GM23338 (cell line): ENCODE measurements at regions not wholly inside any gene's neighbourhood (a gene's known extent, or its start where the extent isn't known, plus 50 kb on each side); places are given as distances from the start of the nearest gene placed in this dataset.
A peak's percentile ranks its signal among the peaks of the same experiment; 100 is the strongest.
"Not testable (repeated sequence)": the region's sequence is repeated elsewhere in the genome, so short reads cannot be mapped to it uniquely, and the experiment has no call there.

ENCODE experiments used
- ATAC-seq: fragments of 200-7000 bp; cut with Tn5 transposase; 3 replicates; pipeline ENCODE4 v1.9.1; 2020
- DNase-seq: peaks from one replicate; pipeline ENCODE4 v3.0.0-alpha.2; 2015; ENCODE audit warnings: low spot score
- H2AFZ ChIP-seq: fragments of 200-600 bp; sonication (generic); 2 replicates; pipeline ENCODE4 v1.8.0; 2016; ENCODE audit warnings: antibody characterized with exemption, mild to moderate bottlenecking, moderate library complexity
- H3F3A ChIP-seq: fragments of 200-600 bp; sonication (generic); replicated peaks from 2 replicates; pipeline ENCODE4 v1.8.0; 2017; ENCODE audit warnings: antibody characterized with exemption, mixed run types, low read depth
- H3K27ac ChIP-seq: fragments of 200-600 bp; sonication (generic); 2 replicates; pipeline ENCODE4 v1.6.1; 2016; ENCODE audit warnings: low read depth
- H3K27me3 ChIP-seq: fragments of 200-600 bp; sonication (generic); 2 replicates; pipeline ENCODE4 v1.8.0; 2016; ENCODE audit warnings: mild to moderate bottlenecking, mixed run types, moderate library complexity; ENCODE audit not compliant: insufficient read depth
- H3K36me3 ChIP-seq: fragments of 200-600 bp; sonication (generic); 2 replicates; pipeline ENCODE4 v1.8.0; 2016; ENCODE audit warnings: mild to moderate bottlenecking; ENCODE audit not compliant: insufficient read depth
- H3K4me1 ChIP-seq: fragments of 200-600 bp; sonication (generic); 2 replicates; pipeline ENCODE4 v1.8.0; 2016; ENCODE audit warnings: mild to moderate bottlenecking, moderate library complexity; ENCODE audit not compliant: insufficient read depth
- H3K4me2 ChIP-seq: fragments of 200-600 bp; sonication (generic); 2 replicates; pipeline ENCODE4 v1.7.1; 2017; ENCODE audit warnings: mixed run types
- H3K4me3 ChIP-seq: fragments of 200-600 bp; sonication (generic); 2 replicates; pipeline ENCODE4 v1.6.1; 2016; ENCODE audit warnings: mixed run types
- H3K79me2 ChIP-seq: fragments of 200-600 bp; sonication (generic); replicated peaks from 2 replicates; pipeline ENCODE4 v1.8.0; 2017; ENCODE audit warnings: mild to moderate bottlenecking; ENCODE audit not compliant: insufficient read depth
- H3K9me2 ChIP-seq: fragments of 200-600 bp; sonication (generic); 2 replicates; pipeline ENCODE4 v1.8.0; 2017; ENCODE audit not compliant: insufficient read depth
- H4K20me1 ChIP-seq: fragments of 200-600 bp; sonication (generic); replicated peaks from 2 replicates; pipeline ENCODE4 v1.8.0; 2017; ENCODE audit warnings: mild to moderate bottlenecking; ENCODE audit not compliant: insufficient read depth
- H3K27ac Mint-ChIP-seq: 2 replicates; pipeline ENCODE4 v1.8.0; 2020; ENCODE audit warnings: inconsistent platforms, mild to moderate bottlenecking, moderate library complexity, mixed read lengths
- H3K27me3 Mint-ChIP-seq: 3 replicates; pipeline ENCODE4 v1.8.0; 2022; ENCODE audit warnings: low read depth, mild to moderate bottlenecking, moderate library complexity, mixed read lengths, inconsistent platforms; ENCODE audit not compliant: insufficient read depth, poor library complexity
- H3K36me3 Mint-ChIP-seq: 3 replicates; pipeline ENCODE4 v1.8.0; 2021; ENCODE audit warnings: low read depth, mild to moderate bottlenecking, inconsistent platforms, moderate library complexity, mixed read lengths
- H3K4me1 Mint-ChIP-seq: 3 replicates; pipeline ENCODE4 v1.8.0; 2020; ENCODE audit warnings: mild to moderate bottlenecking, inconsistent platforms, mixed read lengths
- H3K4me3 Mint-ChIP-seq: 3 replicates; pipeline ENCODE4 v1.8.0; 2021; ENCODE audit warnings: moderate library complexity, mild to moderate bottlenecking, inconsistent platforms, mixed read lengths
- H3K9me3 Mint-ChIP-seq: 3 replicates; pipeline ENCODE4 v1.8.0; 2020; ENCODE audit warnings: moderate library complexity, mild to moderate bottlenecking, inconsistent platforms, mixed read lengths
- CREB1 ChIP-seq: fragments of 250-450 bp; sonication (Bioruptor Pico); IDR thresholded peaks from 2 replicates; pipeline ENCODE4 v1.5.0; 2020; ENCODE audit warnings: low read depth, mild to moderate bottlenecking, moderate library complexity
- EZH2phosphoT487 ChIP-seq: fragments of 200-600 bp; sonication (generic); IDR thresholded peaks from one replicate; pipeline ENCODE4 v1.8.1; 2018; ENCODE audit warnings: antibody characterized with exemption; ENCODE audit not compliant: unreplicated experiment
- NANOG ChIP-seq: IDR thresholded peaks from 2 replicates; pipeline ENCODE4 v1.6.1; 2016; ENCODE audit warnings: antibody characterized with exemption, borderline replicate concordance
- ZNF114 ChIP-seq: fragments of 250-450 bp; sonication (Bioruptor Pico); IDR thresholded peaks from 2 replicates; pipeline ENCODE4 v1.5.0; 2020; ENCODE audit warnings: mild to moderate bottlenecking, moderate library complexity
- TF ChIP-seq, protein P1 (sequence below), 2 experiments: fragments of 200-600 bp in 1 of 2; sonication (generic) in 1 of 2; conservative IDR thresholded peaks; 2 replicates each; pipeline versions ENCODE4 v1.5.1 to v1.6.1; 2016 to 2017; ENCODE audit warnings: antibody characterized with exemption in 2 of 2, low read depth in 2 of 2, mild to moderate bottlenecking in 2 of 2, moderate library complexity in 1 of 2
- TF ChIP-seq, protein P2 (sequence below): fragments of 250-450 bp; sonication (Bioruptor Pico); IDR thresholded peaks from 2 replicates; pipeline ENCODE4 v1.5.0; 2020; ENCODE audit warnings: mild to moderate bottlenecking, moderate library complexity

DNA sequence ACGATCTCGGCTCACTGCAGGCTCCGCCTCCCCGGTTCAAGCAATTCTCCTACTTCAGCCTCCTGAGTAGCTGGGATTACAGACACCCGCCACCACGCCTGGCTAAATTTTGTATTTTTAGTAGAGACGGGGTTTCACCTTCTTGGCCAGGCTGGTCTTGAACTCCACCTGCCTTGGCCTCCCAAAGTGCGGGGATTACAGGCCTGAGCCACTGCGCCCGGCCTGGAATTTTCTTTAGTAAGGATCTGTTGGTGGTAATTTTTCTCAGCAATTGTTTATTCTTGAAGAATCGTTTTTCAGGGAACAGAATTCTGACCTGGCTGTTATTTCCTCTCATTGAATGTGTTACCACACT lies 93.0 kb downstream of the ZNF783 start:
- Mint-ChIP-seq H3K9me3 (peaks cover 36% of the 10 kb centered on the region), H3K4me3 (peak overlapping the region; percentile 35; the same call in 2 of the 3 replicates), H3K27me3 (peaks cover 12% of the 10 kb centered on the region)
- H2AFZ ChIP-seq, H3K4me1 ChIP-seq, H3F3A ChIP-seq, H3K27me3 ChIP-seq, H4K20me1 ChIP-seq, H3K27ac ChIP-seq, H3K36me3 ChIP-seq, H3K27ac Mint-ChIP-seq, H3K4me1 Mint-ChIP-seq, H3K9me2 ChIP-seq, H3K36me3 Mint-ChIP-seq, H3K79me2 ChIP-seq, DNase-seq: not testable (repeated sequence)
- peak overlapping the region; percentile 15; the same call in 1 of the 2 replicates for H3K4me3 ChIP-seq
- H3K4me2 ChIP-seq = peak overlapping the region; percentile 42; the same call in 1 of the 2 replicates
- peak; percentile 6; the same call in 1 of the 3 replicates for ATAC-seq

DNA sequence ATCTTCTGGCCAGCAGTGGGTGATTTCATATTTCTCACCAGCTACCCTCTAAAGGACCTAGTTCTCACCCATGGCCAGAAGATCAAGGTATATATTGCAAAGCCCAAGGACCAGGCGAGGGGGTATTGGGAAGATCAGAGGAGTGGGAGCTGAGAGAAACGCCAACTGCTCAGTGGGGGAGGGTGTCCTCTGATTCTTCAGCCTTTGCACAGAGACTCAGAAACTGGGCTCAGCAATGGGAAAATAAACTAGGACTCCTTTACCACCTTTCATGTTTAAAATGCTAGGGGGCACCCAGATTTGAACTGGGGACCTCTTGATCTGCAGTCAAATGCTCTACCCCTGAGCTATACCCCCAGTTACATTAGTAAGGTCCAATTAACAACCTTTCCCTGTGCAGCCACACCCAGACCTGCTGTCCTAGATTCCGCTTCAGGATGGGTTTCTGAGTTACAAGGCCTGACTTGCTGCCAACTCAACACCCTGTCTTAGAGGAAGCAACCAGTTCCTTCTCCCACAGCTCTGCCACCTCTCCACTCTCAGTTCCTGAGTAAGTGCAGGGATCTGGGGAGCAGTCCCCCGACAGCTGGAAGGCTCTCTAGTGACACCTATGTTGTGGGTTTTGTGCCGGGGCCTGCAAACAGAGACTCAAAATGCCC lies 93.5 kb downstream of the ZNF783 start:
- peak; percentile 95 for ATAC-seq

More for the DNA sequence above, 93.5 kb downstream of the ZNF783 start:
- H3K27me3 ChIP-seq = no peaks in the 10 kb centered on the region
- H3K79me2 ChIP-seq = no peaks in the 10 kb centered on the region
- H3F3A ChIP-seq = no peaks in the 10 kb centered on the region
- Mint-ChIP-seq H3K9me3 (peaks cover 32% of the 10 kb centered on the region), H3K4me1 (peaks cover 10% of the 10 kb centered on the region; the same call in 2 of the 3 replicates), H3K27ac (peak overlapping the region; percentile 76), H3K36me3 (peaks cover 4% of the 10 kb centered on the region; the same call in 1 of the 3 replicates), H3K4me3 (peak overlapping the region; percentile 64), H3K27me3 (peaks cover 12% of the 10 kb centered on the region)
- H3K9me2 ChIP-seq = no peaks in the 10 kb centered on the region
- peak; percentile 93 for DNase-seq
- peak overlapping the region; percentile 49 for H3K4me3 ChIP-seq
- H4K20me1 ChIP-seq = no peaks in the 10 kb centered on the region
- H3K4me1 ChIP-seq = 0 out of 2 replicates have a peak, but pooled peaks cover 3% of the 10 kb centered on the region
- no peak overlapping the region; the same call in 1 of the 2 replicates for H3K27ac ChIP-seq
- peak overlapping the region; percentile 57 for H3K4me2 ChIP-seq
- no peaks in the 10 kb centered on the region for H3K36me3 ChIP-seq
- H2AFZ ChIP-seq = no peak overlapping the region
- TF ChIP-seq NANOG = peak; percentile 29; the same call in 1 of the 2 replicates
- TF ChIP-seq CREB1 (CRISPR knock-in tag) = 0 out of 2 replicates have a peak, but pooled peaks have one; percentile 9
- TF ChIP-seq, protein P1, sequence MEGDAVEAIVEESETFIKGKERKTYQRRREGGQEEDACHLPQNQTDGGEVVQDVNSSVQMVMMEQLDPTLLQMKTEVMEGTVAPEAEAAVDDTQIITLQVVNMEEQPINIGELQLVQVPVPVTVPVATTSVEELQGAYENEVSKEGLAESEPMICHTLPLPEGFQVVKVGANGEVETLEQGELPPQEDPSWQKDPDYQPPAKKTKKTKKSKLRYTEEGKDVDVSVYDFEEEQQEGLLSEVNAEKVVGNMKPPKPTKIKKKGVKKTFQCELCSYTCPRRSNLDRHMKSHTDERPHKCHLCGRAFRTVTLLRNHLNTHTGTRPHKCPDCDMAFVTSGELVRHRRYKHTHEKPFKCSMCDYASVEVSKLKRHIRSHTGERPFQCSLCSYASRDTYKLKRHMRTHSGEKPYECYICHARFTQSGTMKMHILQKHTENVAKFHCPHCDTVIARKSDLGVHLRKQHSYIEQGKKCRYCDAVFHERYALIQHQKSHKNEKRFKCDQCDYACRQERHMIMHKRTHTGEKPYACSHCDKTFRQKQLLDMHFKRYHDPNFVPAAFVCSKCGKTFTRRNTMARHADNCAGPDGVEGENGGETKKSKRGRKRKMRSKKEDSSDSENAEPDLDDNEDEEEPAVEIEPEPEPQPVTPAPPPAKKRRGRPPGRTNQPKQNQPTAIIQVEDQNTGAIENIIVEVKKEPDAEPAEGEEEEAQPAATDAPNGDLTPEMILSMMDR (conservative IDR thresholded peaks at IDR 0.05; ENCODE audit: low read depth in 2 of 2) = peak; percentile 52 to 62
- TF ChIP-seq EZH2phosphoT487 = no peak
- TF ChIP-seq, protein P2, sequence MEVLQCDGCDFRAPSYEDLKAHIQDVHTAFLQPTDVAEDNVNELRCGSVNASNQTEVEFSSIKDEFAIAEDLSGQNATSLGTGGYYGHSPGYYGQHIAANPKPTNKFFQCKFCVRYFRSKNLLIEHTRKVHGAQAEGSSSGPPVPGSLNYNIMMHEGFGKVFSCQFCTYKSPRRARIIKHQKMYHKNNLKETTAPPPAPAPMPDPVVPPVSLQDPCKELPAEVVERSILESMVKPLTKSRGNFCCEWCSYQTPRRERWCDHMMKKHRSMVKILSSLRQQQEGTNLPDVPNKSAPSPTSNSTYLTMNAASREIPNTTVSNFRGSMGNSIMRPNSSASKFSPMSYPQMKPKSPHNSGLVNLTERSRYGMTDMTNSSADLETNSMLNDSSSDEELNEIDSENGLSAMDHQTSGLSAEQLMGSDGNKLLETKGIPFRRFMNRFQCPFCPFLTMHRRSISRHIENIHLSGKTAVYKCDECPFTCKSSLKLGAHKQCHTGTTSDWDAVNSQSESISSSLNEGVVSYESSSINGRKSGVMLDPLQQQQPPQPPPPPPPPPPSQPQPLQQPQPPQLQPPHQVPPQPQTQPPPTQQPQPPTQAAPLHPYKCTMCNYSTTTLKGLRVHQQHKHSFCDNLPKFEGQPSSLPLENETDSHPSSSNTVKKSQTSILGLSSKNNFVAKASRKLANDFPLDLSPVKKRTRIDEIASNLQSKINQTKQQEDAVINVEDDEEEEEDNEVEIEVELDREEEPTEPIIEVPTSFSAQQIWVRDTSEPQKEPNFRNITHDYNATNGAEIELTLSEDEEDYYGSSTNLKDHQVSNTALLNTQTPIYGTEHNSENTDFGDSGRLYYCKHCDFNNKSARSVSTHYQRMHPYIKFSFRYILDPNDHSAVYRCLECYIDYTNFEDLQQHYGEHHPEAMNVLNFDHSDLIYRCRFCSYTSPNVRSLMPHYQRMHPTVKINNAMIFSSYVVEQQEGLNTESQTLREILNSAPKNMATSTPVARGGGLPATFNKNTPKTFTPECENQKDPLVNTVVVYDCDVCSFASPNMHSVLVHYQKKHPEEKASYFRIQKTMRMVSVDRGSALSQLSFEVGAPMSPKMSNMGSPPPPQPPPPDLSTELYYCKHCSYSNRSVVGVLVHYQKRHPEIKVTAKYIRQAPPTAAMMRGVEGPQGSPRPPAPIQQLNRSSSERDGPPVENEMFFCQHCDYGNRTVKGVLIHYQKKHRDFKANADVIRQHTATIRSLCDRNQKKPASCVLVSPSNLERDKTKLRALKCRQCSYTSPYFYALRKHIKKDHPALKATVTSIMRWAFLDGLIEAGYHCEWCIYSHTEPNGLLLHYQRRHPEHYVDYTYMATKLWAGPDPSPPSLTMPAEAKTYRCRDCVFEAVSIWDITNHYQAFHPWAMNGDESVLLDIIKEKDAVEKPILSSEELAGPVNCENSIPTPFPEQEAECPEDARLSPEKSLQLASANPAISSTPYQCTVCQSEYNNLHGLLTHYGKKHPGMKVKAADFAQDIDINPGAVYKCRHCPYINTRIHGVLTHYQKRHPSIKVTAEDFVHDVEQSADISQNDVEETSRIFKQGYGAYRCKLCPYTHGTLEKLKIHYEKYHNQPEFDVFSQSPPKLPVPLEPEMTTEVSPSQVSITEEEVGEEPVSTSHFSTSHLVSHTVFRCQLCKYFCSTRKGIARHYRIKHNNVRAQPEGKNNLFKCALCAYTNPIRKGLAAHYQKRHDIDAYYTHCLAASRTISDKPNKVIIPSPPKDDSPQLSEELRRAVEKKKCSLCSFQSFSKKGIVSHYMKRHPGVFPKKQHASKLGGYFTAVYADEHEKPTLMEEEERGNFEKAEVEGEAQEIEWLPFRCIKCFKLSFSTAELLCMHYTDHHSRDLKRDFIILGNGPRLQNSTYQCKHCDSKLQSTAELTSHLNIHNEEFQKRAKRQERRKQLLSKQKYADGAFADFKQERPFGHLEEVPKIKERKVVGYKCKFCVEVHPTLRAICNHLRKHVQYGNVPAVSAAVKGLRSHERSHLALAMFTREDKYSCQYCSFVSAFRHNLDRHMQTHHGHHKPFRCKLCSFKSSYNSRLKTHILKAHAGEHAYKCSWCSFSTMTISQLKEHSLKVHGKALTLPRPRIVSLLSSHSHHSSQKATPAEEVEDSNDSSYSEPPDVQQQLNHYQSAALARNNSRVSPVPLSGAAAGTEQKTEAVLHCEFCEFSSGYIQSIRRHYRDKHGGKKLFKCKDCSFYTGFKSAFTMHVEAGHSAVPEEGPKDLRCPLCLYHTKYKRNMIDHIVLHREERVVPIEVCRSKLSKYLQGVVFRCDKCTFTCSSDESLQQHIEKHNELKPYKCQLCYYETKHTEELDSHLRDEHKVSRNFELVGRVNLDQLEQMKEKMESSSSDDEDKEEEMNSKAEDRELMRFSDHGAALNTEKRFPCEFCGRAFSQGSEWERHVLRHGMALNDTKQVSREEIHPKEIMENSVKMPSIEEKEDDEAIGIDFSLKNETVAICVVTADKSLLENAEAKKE (CRISPR knock-in tag) = peak; percentile 99
- TF ChIP-seq ZNF114 (CRISPR knock-in tag) = no peak
